ENCODE measurements at regions not wholly inside any gene's neighbourhood (a gene's known extent, or its start where the extent isn't known, plus 50 kb on each side); places are given as distances from the start of the nearest gene placed in this dataset.

DNA sequence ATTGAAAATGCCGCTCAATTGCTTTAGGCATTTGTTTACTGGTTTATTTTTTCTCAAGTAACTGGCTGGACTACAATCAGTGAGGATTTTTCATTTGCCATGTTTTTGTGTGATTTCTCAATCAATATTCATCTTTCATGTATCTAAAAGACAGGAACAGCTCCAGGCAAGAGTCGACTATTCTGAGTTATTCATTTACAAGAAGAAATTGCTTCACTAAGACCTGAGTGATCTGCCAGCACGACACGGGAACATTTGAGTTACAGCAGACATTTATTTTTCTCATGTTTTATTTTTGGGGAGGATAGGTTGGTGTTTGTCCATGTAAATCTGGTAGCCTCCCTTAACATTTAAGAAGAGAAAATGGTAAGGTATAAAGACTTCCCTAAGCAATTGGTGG, 124.1 kb downstream of the CBLN4 start:
- no peak for DNase-seq
- Histone ChIP-seq H3K4me1 (no peaks in the 10 kb centered on the region), H3K27ac (no peak overlapping the region), H3K27me3 (no peaks in the 10 kb centered on the region), H3K4me3 (no peak overlapping the region), H3K36me3 (no peaks in the 10 kb centered on the region), H3K9me3 (no peaks in the 10 kb centered on the region)
- WGBS, 4 donors: 69 to 81% (median 75%) methylated on average over 4 of the region's 4 CpGs
- TF ChIP-seq, protein P1, sequence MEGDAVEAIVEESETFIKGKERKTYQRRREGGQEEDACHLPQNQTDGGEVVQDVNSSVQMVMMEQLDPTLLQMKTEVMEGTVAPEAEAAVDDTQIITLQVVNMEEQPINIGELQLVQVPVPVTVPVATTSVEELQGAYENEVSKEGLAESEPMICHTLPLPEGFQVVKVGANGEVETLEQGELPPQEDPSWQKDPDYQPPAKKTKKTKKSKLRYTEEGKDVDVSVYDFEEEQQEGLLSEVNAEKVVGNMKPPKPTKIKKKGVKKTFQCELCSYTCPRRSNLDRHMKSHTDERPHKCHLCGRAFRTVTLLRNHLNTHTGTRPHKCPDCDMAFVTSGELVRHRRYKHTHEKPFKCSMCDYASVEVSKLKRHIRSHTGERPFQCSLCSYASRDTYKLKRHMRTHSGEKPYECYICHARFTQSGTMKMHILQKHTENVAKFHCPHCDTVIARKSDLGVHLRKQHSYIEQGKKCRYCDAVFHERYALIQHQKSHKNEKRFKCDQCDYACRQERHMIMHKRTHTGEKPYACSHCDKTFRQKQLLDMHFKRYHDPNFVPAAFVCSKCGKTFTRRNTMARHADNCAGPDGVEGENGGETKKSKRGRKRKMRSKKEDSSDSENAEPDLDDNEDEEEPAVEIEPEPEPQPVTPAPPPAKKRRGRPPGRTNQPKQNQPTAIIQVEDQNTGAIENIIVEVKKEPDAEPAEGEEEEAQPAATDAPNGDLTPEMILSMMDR (IDR thresholded peaks at IDR 0.05): no peak
- no peak for TF ChIP-seq POLR2A (IDR thresholded peaks at IDR 0.05)
- intact Hi-C loops (cut with DNase I): no loop called here
- no peak for ATAC-seq

DNA sequence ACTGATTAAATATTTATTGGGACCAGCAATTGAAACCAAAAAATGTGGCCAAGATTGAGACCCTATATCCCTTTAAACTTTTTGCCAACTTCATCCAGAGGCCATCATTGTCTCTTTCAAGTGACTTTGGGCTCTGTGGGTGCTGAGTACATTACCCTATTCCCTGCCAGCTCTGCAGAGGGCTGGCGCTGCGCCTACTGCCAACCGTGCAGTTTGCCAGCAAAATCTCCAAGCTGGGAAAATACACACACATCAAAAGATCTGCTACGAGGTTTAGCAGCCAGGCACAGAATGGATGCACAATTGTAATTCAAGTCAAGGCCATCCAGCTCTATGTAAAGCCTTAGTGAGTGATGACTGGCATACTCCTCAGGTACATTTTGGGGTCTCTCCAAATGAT, 125.0 kb downstream of the CBLN4 start:
- 71 to 84% (median 74%) methylated on average over 4 of the region's 4 CpGs for WGBS, 4 donors
- ATAC-seq: no peak
- no peak overlapping the region for H3K27ac ChIP-seq
- no peaks in the 10 kb centered on the region for H3K36me3 ChIP-seq
- no peaks in the 10 kb centered on the region for H3K9me3 ChIP-seq
- DNase-seq: no peak
- H3K4me3 ChIP-seq: no peak overlapping the region
- TF ChIP-seq POLR2A (IDR thresholded peaks at IDR 0.05): no peak
- TF ChIP-seq, protein P1 (IDR thresholded peaks at IDR 0.05): no peak
- H3K4me1 ChIP-seq: no peaks in the 10 kb centered on the region
- intact Hi-C loops (cut with DNase I): no loop called here
- no peaks in the 10 kb centered on the region for H3K27me3 ChIP-seq

DNA sequence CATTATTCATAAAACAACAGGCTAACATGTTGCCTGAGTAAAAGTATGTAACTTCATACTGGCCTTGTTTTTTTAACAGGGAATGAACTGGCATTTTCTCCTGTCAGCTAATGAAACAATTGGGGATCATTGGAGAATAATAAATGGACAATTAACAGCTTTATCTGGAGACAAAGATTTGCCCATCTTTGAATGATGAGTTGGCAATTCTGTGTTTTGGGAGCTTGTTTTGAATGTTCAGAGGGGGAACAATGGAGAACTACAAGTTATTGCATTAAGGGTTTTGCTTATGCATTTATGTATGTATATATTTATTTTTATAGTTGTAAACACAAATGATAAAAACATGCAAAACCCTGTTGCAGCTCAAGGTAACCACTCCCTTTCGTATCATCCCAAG, 150.3 kb downstream of the CBLN4 start:
- no peak for ATAC-seq
- intact Hi-C loops (cut with DNase I): no loop called here
- no peaks in the 10 kb centered on the region for H3K36me3 ChIP-seq

DNA sequence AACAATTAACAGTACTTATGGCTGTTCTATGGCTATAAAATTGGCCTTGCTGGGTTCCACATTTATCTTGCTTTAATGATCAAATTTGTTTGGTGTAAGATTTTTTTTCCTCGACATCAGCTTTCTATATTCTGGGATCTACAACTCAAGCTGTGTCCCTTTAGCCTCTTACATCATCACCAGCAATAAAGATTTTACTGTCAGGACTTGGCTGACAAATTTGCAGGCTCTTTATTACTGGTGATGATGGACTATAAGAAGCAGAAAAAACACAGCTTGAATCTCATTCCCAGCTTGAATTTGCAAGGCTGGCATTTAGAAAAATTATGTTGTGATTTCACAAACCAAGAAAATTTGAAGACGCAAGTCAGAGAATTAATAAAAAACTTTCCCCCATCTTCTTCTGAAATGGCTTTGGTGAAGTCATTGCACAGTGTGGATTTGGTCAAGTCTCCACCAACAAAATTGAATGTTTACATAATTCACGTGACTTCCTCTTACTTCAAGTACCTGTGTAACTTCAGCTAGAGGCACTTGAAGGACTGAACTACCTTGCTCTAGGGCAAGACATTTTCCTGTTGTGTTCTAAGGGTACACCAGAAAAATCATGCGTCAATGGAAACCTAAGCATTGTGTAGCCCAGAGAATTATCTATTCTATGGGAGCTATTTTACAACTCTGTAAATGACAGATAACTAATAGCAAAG, 175.0 kb downstream of the CBLN4 start:
- Histone ChIP-seq H3K4me1 (no peaks in the 10 kb centered on the region), H3K9me3 (no peaks in the 10 kb centered on the region), H3K27me3 (peaks cover 0 to 2% (median 0%) of the 10 kb centered on the region in 9 donors), H3K27ac (no peak overlapping the region), H3K4me3 (no peak overlapping the region), H3K36me3 (no peaks in the 10 kb centered on the region)
- TF ChIP-seq POLR2A (IDR thresholded peaks at IDR 0.05): no peak
- TF ChIP-seq, protein P1 (IDR thresholded peaks at IDR 0.05): no peak
- ATAC-seq: no peak
- WGBS, 4 donors: 68 to 76% (median 72%) methylated on average over 4 of the region's 4 CpGs
- intact Hi-C loops (cut with DNase I): no loop called here
- DNase-seq: no peak

More for the DNA sequence above, 150.3 kb downstream of the CBLN4 start:
- Histone ChIP-seq H3K4me3 (no peak overlapping the region), H3K27me3 (no peaks in the 10 kb centered on the region), H3K9me3 (peaks cover 0 to 13% (median 0%) of the 10 kb centered on the region in 12 donors), H3K27ac (no peak overlapping the region), H3K4me1 (no peaks in the 10 kb centered on the region)
- DNase-seq: no peak
- TF ChIP-seq POLR2A (IDR thresholded peaks at IDR 0.05): no peak
- TF ChIP-seq, protein P1 (IDR thresholded peaks at IDR 0.05): no peak
- 67 to 84% (median 73%) methylated on average over 1 of the region's 1 CpG for WGBS, 4 donors
